ENCODE measurements at regions not wholly inside any gene's neighbourhood (a gene's known extent, or its start where the extent isn't known, plus 50 kb on each side); places are given as distances from the start of the nearest gene placed in this dataset.

DNA sequence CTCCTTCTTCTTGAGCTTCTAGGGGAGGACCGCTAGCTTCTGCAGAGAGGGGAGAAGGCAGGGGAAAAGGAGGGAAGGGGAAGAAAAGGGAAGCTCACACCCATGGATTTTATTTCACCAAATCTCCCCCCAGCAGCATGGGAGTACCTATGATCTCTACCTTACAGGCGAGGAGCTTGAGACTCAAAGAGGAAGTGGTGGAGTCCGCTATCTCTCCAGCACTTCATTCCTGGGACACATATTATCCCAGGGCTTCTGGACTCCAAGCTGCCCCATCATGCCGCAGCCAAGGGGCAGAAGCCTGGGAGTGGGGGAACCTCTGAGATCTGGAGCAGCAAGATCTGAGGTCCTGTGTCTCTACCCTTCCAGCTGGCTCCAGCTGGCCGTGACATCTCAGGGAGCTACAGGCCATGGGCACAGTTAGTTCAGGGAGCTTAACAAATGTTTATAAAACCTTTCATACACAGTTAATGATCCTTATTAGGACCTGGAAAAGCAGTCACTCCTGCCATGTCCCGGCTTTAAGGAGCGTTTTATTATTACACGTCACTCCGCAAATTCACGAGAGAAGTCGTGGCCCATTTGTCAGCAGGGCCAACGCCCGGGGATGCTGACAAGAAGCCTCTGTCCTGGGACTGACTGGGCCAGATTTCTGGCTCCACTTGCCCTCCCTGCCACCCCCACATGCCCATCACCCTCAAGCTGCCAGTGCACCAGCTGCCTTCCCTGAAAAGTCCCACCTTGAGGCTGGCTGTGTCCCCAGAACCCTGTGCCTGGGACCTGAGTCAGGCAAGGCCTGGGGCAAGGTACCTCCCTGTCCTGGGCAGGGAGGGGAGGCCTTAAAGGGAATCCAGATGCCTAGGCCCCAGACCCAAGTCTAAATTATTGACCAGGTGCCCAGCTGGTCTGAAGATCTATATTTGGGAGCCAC is 132.1 kb upstream of the ZMIZ1 start:
- no peaks in the 10 kb centered on the region for H3K36me3 ChIP-seq
- H3K27ac ChIP-seq = no peak overlapping the region
- no peak for DNase-seq (ENCODE audit: low spot score in 2 of 2)
- H3K9me3 ChIP-seq = no peaks in the 10 kb centered on the region
- H3K4me1 ChIP-seq = peaks cover 0 to 24% (median 2%) of the 10 kb centered on the region in 4 donors
- no peak overlapping the region for H3K4me3 ChIP-seq
- TF ChIP-seq EP300 (IDR thresholded peaks at IDR 0.05) (no peak), CTCF (IDR thresholded peaks at IDR 0.05) (no peak), POLR2A (IDR thresholded peaks at IDR 0.05) (no peak)
- WGBS, 2 donors = 89 to 94% methylated on average over 6 to 13 of the region's 13 CpGs
- no peaks in the 10 kb centered on the region for H3K27me3 ChIP-seq

- H3K27ac ChIP-seq = no peak overlapping the region
These were observed 131.4 kb upstream of the ZMIZ1 start for GRCh38 chr10:78937393-78937792.

DNA sequence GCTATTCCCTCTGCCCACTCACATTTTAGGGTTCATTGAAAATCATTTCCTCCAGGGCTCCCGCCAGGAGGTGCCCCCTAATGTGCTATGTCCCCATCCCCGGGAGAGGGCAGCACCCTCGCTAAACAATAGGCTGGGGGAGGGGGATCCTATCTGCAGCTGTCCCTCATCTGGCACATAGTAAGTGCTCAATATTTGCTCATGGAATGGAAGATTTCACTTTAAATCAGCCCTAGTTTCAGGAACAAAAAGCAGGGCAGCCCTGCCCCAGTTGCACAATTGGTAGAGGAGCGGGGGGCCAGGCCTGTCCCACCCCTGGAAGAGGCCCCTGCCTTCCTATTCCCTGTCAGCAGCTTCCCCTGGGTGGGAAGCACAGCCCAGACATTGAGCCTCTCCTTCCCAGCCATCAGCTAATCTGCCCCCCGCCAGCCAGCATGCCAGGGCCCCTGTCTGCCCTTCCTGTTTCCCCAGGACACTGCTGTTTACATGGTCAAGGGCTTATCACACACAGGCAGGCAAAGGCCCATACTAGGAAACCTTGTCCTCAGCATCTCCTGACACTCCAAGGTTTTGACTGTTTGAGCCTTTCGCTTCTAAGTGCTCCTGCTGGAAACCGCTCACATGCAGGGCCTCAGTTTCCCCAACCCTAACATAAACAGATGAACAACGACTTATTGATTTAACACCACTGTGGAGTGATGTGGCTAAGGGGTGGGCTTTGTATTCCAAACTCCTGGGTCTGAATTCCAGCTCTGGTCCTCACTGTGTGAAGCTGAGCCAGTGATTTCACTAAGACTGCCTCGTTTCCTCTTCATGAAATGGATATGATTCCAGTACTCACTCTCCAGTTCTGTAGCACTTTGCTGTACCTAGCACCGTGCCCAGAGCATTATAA is 130.7 kb upstream of the ZMIZ1 start:
- Histone ChIP-seq H3K9me3 (peaks cover 0 to 5% (median 0%) of the 10 kb centered on the region in 4 donors), H3K27me3 (no peaks in the 10 kb centered on the region), H3K27ac (no peak overlapping the region), H3K4me3 (no peak overlapping the region), H3K4me1 (peaks cover 0 to 19% (median 5%) of the 10 kb centered on the region in 4 donors), H3K36me3 (no peaks in the 10 kb centered on the region)
- TF ChIP-seq POLR2A (IDR thresholded peaks at IDR 0.05) (no peak), CTCF (IDR thresholded peaks at IDR 0.05) (no peak), EP300 (IDR thresholded peaks at IDR 0.05) (no peak)
- no peak for DNase-seq (ENCODE audit: low spot score in 2 of 2)
- 72 to 76% methylated on average over 10 of the region's 10 CpGs for WGBS, 2 donors

More at GRCh38 chr10:78937393-78937792, 131.4 kb upstream of the ZMIZ1 start:
- no peak for DNase-seq (ENCODE audit: low spot score in 2 of 2)
- TF ChIP-seq EP300 (IDR thresholded peaks at IDR 0.05) = no peak
- Histone ChIP-seq H3K27me3 (no peaks in the 10 kb centered on the region), H3K4me1 (peaks cover 0 to 25% (median 5%) of the 10 kb centered on the region in 4 donors), H3K9me3 (no peaks in the 10 kb centered on the region), H3K36me3 (no peaks in the 10 kb centered on the region), H3K4me3 (no peak overlapping the region)
- 82 to 84% methylated on average over 5 of the region's 5 CpGs for WGBS, 2 donors

GRCh38 chr10:78938695-78939672 is 129.8 kb upstream of the ZMIZ1 start:
- peaks cover 0 to 8% (median 0%) of the 10 kb centered on the region in 4 donors for H3K9me3 ChIP-seq
- peaks cover 0 to 17% (median 5%) of the 10 kb centered on the region in 4 donors for H3K4me1 ChIP-seq
- no peak overlapping the region for H3K27ac ChIP-seq
- WGBS, 2 donors = 85 to 88% methylated on average over 11 of the region's 11 CpGs
- no peak overlapping the region for H3K4me3 ChIP-seq
- DNase-seq (ENCODE audit: low spot score in 2 of 2) = no peak
- no peak for TF ChIP-seq CTCF (IDR thresholded peaks at IDR 0.05)
- TF ChIP-seq EP300 (IDR thresholded peaks at IDR 0.05) = no peak
- TF ChIP-seq POLR2A (IDR thresholded peaks at IDR 0.05) = no peak
- H3K27me3 ChIP-seq = no peaks in the 10 kb centered on the region
- no peaks in the 10 kb centered on the region for H3K36me3 ChIP-seq

- no peak for DNase-seq (ENCODE audit: low spot score in 2 of 2)
- no peak overlapping the region for H3K4me3 ChIP-seq
- no peaks in the 10 kb centered on the region for H3K36me3 ChIP-seq
- H3K4me1 ChIP-seq = peaks cover 0 to 48% (median 22%) of the 10 kb centered on the region in 4 donors
- WGBS, 2 donors = 63 to 65% methylated on average over 4 of the region's 4 CpGs
- H3K27ac ChIP-seq = no peak overlapping the region
- peaks cover 0 to 8% (median 0%) of the 10 kb centered on the region in 4 donors for H3K9me3 ChIP-seq
- H3K27me3 ChIP-seq = no peaks in the 10 kb centered on the region
- TF ChIP-seq POLR2A (IDR thresholded peaks at IDR 0.05) = no peak
- no peak for TF ChIP-seq EP300 (IDR thresholded peaks at IDR 0.05)
- TF ChIP-seq CTCF (IDR thresholded peaks at IDR 0.05) = no peak
These were observed 126.7 kb upstream of the ZMIZ1 start for GRCh38 chr10:78942091-78942501.

Data from tibial nerve (tissue), 4 donors.